ENCODE measurements at regions not wholly inside any gene's neighbourhood (a gene's known extent, or its start where the extent isn't known, plus 50 kb on each side); places are given as distances from the start of the nearest gene placed in this dataset.

DNA sequence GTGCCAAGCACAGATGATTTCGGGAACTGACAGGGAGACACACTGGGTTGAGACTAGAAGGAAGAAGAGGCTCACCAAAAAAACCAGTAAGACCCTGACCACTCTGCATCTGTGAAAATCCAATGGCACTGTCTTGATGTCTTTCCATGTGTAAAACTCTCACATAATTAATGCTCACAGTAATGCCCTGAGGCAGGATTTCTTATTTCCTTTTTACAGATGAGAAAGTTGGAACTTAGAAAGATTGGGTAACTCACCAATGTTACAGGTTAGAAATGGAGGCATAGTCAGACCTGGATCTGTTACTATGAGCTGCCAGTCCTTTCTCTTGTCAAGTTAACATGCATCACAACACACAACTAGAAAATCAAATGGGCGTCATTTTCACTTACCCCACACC is 151.0 kb upstream of the MCHR2 start:
- TF ChIP-seq, protein P1, sequence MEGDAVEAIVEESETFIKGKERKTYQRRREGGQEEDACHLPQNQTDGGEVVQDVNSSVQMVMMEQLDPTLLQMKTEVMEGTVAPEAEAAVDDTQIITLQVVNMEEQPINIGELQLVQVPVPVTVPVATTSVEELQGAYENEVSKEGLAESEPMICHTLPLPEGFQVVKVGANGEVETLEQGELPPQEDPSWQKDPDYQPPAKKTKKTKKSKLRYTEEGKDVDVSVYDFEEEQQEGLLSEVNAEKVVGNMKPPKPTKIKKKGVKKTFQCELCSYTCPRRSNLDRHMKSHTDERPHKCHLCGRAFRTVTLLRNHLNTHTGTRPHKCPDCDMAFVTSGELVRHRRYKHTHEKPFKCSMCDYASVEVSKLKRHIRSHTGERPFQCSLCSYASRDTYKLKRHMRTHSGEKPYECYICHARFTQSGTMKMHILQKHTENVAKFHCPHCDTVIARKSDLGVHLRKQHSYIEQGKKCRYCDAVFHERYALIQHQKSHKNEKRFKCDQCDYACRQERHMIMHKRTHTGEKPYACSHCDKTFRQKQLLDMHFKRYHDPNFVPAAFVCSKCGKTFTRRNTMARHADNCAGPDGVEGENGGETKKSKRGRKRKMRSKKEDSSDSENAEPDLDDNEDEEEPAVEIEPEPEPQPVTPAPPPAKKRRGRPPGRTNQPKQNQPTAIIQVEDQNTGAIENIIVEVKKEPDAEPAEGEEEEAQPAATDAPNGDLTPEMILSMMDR (conservative IDR thresholded peaks at IDR 0.05 in 1 of 2, IDR thresholded peaks at IDR 0.05 in 1 of 2; ENCODE audit: extremely low read depth in 1 of 2, insufficient read depth in 1 of 2, low read depth in 1 of 2, low read length in 2 of 2), result no peak
- TF ChIP-seq EZH2 (IDR thresholded peaks at IDR 0.05; ENCODE audit: borderline replicate concordance, low read length), result no peak
